ENCODE measurements at regions not wholly inside any gene's neighbourhood (a gene's known extent, or its start where the extent isn't known, plus 50 kb on each side); places are given as distances from the start of the nearest gene placed in this dataset.

GRCh38 chr20:55348223-55348622, 657.1 kb downstream of the CBLN4 start:
- TF ChIP-seq MAX (IDR thresholded peaks at IDR 0.05) (no peak), YY1 (IDR thresholded peaks at IDR 0.05; ENCODE audit: low read depth) (no peak), CEBPB (IDR thresholded peaks at IDR 0.05) (no peak), EGR1 (IDR thresholded peaks at IDR 0.05) (no peak), USF1 (IDR thresholded peaks at IDR 0.05) (no peak), FOXM1 (IDR thresholded peaks at IDR 0.05; ENCODE audit: borderline replicate concordance, low read depth) (no peak), TAF1 (IDR thresholded peaks at IDR 0.05; ENCODE audit: low read depth) (no peak), ZBTB7A (IDR thresholded peaks at IDR 0.05; ENCODE audit: low read depth) (no peak), TCF12 (IDR thresholded peaks at IDR 0.05; ENCODE audit: low read depth) (no peak), RAD21 (IDR thresholded peaks at IDR 0.05; ENCODE audit: low read depth) (no peak), NFIC (IDR thresholded peaks at IDR 0.05) (no peak), TEAD4 (IDR thresholded peaks at IDR 0.05) (no peak), EP300 (IDR thresholded peaks at IDR 0.05; ENCODE audit: borderline replicate concordance) (no peak), REST (IDR thresholded peaks at IDR 0.05; ENCODE audit: low read depth) (no peak), CREB1 (IDR thresholded peaks at IDR 0.05; ENCODE audit: low read depth) (no peak)

GRCh38 chr20:55342822-55343221, 662.5 kb downstream of the CBLN4 start:
- TF ChIP-seq EGR1 (IDR thresholded peaks at IDR 0.05) = no peak
- TF ChIP-seq EP300 (IDR thresholded peaks at IDR 0.05; ENCODE audit: borderline replicate concordance) = no peak
- TF ChIP-seq TCF12 (IDR thresholded peaks at IDR 0.05; ENCODE audit: low read depth) = no peak
- no peak for TF ChIP-seq USF1 (IDR thresholded peaks at IDR 0.05)
- no peak for TF ChIP-seq ZBTB7A (IDR thresholded peaks at IDR 0.05; ENCODE audit: low read depth)
- TF ChIP-seq RAD21 (IDR thresholded peaks at IDR 0.05; ENCODE audit: low read depth) = no peak
- no peak for TF ChIP-seq TAF1 (IDR thresholded peaks at IDR 0.05; ENCODE audit: low read depth)
- TF ChIP-seq CREB1 (IDR thresholded peaks at IDR 0.05; ENCODE audit: low read depth) = no peak
- no peak for TF ChIP-seq REST (IDR thresholded peaks at IDR 0.05; ENCODE audit: low read depth)

GRCh38 chr20:55333798-55334197, 671.5 kb downstream of the CBLN4 start:
- no peak for TF ChIP-seq MAX (IDR thresholded peaks at IDR 0.05)
- TF ChIP-seq REST (IDR thresholded peaks at IDR 0.05; ENCODE audit: low read depth) = no peak
- no peak for TF ChIP-seq TAF1 (IDR thresholded peaks at IDR 0.05; ENCODE audit: low read depth)
- no peak for TF ChIP-seq TCF12 (IDR thresholded peaks at IDR 0.05; ENCODE audit: low read depth)
- TF ChIP-seq RAD21 (IDR thresholded peaks at IDR 0.05; ENCODE audit: low read depth) = no peak
- TF ChIP-seq EP300 (IDR thresholded peaks at IDR 0.05; ENCODE audit: borderline replicate concordance) = no peak
- no peak for TF ChIP-seq FOXM1 (IDR thresholded peaks at IDR 0.05; ENCODE audit: borderline replicate concordance, low read depth)
- no peak for TF ChIP-seq YY1 (IDR thresholded peaks at IDR 0.05; ENCODE audit: low read depth)
- no peak for TF ChIP-seq TEAD4 (IDR thresholded peaks at IDR 0.05)
- TF ChIP-seq EGR1 (IDR thresholded peaks at IDR 0.05) = no peak
- no peak for TF ChIP-seq ZBTB7A (IDR thresholded peaks at IDR 0.05; ENCODE audit: low read depth)
- TF ChIP-seq USF1 (IDR thresholded peaks at IDR 0.05) = no peak
- no peak for TF ChIP-seq CEBPB (IDR thresholded peaks at IDR 0.05)
- no peak for TF ChIP-seq CREB1 (IDR thresholded peaks at IDR 0.05; ENCODE audit: low read depth)
- no peak for TF ChIP-seq NFIC (IDR thresholded peaks at IDR 0.05)

- no peak for TF ChIP-seq EP300 (IDR thresholded peaks at IDR 0.05; ENCODE audit: borderline replicate concordance)
- TF ChIP-seq ZBTB7A (IDR thresholded peaks at IDR 0.05; ENCODE audit: low read depth) = no peak
- no peak for TF ChIP-seq TEAD4 (IDR thresholded peaks at IDR 0.05)
- no peak for TF ChIP-seq TAF1 (IDR thresholded peaks at IDR 0.05; ENCODE audit: low read depth)
- TF ChIP-seq EGR1 (IDR thresholded peaks at IDR 0.05) = no peak
These were observed 676.2 kb downstream of the CBLN4 start for GRCh38 chr20:55329108-55329507.
